Suprapubic skin (tissue), 4 donors: ENCODE measurements at regions not wholly inside any gene's neighbourhood (a gene's known extent, or its start where the extent isn't known, plus 50 kb on each side); places are given as distances from the start of the nearest gene placed in this dataset.

Experiments
- DNase-seq, 2 donors: peaks; one replicate each; pipeline ENCODE4 v3.0.0-alpha.2; 2019; ENCODE audit warnings: low spot score in 2 of 2
- H3K27ac ChIP-seq: fragments of 200-600 bp; sonication (generic); one replicate; pipeline ENCODE4 v1.5.1; 2019
- H3K27me3 ChIP-seq: fragments of 200-600 bp; sonication (generic); one replicate; pipeline ENCODE4 v1.5.1; 2019
- H3K36me3 ChIP-seq: fragments of 200-600 bp; sonication (generic); one replicate; pipeline ENCODE4 v1.5.1; 2019
- H3K4me1 ChIP-seq: fragments of 200-600 bp; sonication (generic); one replicate; pipeline ENCODE4 v1.5.1; 2019
- H3K4me3 ChIP-seq: fragments of 200-600 bp; sonication (generic); one replicate; pipeline ENCODE4 v1.5.1; 2019; ENCODE audit warnings: mild to moderate bottlenecking
- H3K9me3 ChIP-seq: fragments of 200-600 bp; sonication (generic); one replicate; pipeline ENCODE4 v1.5.1; 2019
- EP300 ChIP-seq: sonication (generic); formaldehyde crosslinking; IDR thresholded peaks from one replicate; pipeline ENCODE4 v1.6.1; 2017; ENCODE audit warnings: antibody characterized with exemption
- POLR2A ChIP-seq, 2 donors: fragments of 450-650 bp; IDR thresholded peaks; one replicate each; pipeline ENCODE4 v1.6.1; 2017; ENCODE audit warnings: antibody characterized with exemption in 2 of 2, mild to moderate bottlenecking in 2 of 2, moderate library complexity in 2 of 2
- POLR2AphosphoS5 ChIP-seq, 3 donors: sonication (generic); formaldehyde crosslinking; IDR thresholded peaks; one replicate each; pipeline ENCODE4 v1.6.1; 2017; ENCODE audit warnings: antibody characterized with exemption in 3 of 3
- WGBS: methylation state at CpG from one replicate; pipeline ENCODE4 v1.1.5; 2018; 5-methylcytosine and 5-hydroxymethylcytosine counted together
- TF ChIP-seq, protein P1 (sequence below), 2 donors: fragments of 200-600 bp in 1 of 2; fragments of 450-650 bp in 1 of 2; sonication (generic) in 1 of 2; IDR thresholded peaks; one replicate each; pipeline ENCODE4 v1.5.1; 2016 to 2019; ENCODE audit warnings: antibody characterized with exemption in 2 of 2, mild to moderate bottlenecking in 1 of 2, moderate library complexity in 1 of 2

DNA sequence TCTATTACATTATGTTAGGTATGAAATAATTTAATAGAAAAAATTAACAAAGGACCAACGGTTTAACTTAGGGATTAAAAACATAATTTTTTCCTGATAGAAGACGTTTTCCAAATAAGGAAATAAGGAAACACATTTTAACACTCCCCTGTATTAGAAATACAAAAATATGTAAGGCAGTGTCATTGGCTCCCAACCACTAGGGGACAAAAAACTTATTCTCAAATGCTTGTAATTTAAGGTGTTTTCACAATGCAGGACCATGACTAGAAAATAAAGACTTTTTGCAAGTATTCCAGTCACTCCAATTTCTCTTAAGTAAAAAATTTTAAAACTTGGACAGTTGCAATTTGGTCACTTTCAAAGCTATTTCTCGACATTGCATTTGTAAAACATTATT is 98.8 kb upstream of the ODAD2 start:
- Histone ChIP-seq H3K27ac (no peak overlapping the region), H3K4me3 (no peak overlapping the region), H3K27me3 (no peaks in the 10 kb centered on the region), H3K36me3 (no peaks in the 10 kb centered on the region), H3K9me3 (no peaks in the 10 kb centered on the region), H3K4me1 (no peaks in the 10 kb centered on the region)
- 96% methylated on average over 3 of the region's 3 CpGs for WGBS
- TF ChIP-seq POLR2AphosphoS5 (IDR thresholded peaks at IDR 0.05) (no peak), POLR2A (IDR thresholded peaks at IDR 0.05) (no peak), EP300 (no peak)
- TF ChIP-seq, protein P1, sequence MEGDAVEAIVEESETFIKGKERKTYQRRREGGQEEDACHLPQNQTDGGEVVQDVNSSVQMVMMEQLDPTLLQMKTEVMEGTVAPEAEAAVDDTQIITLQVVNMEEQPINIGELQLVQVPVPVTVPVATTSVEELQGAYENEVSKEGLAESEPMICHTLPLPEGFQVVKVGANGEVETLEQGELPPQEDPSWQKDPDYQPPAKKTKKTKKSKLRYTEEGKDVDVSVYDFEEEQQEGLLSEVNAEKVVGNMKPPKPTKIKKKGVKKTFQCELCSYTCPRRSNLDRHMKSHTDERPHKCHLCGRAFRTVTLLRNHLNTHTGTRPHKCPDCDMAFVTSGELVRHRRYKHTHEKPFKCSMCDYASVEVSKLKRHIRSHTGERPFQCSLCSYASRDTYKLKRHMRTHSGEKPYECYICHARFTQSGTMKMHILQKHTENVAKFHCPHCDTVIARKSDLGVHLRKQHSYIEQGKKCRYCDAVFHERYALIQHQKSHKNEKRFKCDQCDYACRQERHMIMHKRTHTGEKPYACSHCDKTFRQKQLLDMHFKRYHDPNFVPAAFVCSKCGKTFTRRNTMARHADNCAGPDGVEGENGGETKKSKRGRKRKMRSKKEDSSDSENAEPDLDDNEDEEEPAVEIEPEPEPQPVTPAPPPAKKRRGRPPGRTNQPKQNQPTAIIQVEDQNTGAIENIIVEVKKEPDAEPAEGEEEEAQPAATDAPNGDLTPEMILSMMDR (IDR thresholded peaks at IDR 0.05) = no peak
- no peak for DNase-seq

DNA sequence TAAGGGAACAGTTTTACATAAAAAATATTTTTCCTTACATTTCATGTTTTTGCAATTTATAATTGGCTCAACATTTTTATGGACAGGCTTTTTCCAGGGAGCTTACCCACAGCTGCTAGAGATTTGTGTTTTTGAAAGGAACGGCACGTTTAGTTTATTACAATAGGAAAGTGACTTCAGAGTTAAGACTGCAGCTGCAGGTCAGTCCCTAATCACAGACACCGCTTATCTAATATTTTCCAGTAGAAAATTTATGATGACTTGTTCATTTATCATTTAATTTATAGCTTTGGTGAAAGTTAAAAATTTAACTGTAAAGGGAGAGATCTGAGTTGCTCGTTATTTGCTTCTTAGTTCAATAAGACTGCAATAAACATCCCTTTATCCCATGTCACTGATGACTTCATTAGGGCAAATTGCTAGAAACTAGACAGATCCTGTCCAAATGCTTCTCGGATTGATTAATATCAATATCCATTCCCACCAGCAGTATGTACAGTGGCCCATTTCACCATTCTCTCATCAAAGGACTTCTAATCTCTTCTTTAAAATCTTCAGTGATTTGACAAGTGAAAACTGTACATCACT is 97.0 kb upstream of the ODAD2 start:
- Histone ChIP-seq H3K27ac (no peak overlapping the region), H3K4me1 (no peaks in the 10 kb centered on the region), H3K36me3 (no peaks in the 10 kb centered on the region), H3K27me3 (no peaks in the 10 kb centered on the region), H3K9me3 (no peaks in the 10 kb centered on the region), H3K4me3 (no peak overlapping the region)
- 64% methylated on average over 5 of the region's 5 CpGs for WGBS
- TF ChIP-seq EP300 (no peak), POLR2A (IDR thresholded peaks at IDR 0.05) (no peak), POLR2AphosphoS5 (IDR thresholded peaks at IDR 0.05) (no peak)
- TF ChIP-seq, protein P1 (IDR thresholded peaks at IDR 0.05) = no peak
- no peak for DNase-seq

DNA sequence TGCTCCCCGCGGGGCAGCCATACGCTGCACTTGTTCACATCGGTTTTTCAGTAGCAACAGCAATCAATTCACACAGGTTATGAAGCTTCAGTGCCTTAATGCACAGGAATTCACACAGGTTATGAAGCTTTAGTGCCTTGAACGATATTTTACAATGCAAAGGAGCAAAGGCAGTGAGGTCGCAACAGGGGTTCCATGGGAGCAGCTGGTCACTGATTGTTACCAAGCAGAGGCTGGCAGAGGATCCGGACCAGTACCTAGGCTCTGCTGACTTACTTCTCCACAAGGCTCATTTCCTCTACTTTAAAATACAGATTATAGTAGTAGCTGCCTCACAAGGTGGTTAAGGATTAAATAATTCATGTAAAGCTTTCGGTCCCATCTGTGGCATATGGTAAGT is 95.2 kb upstream of the ODAD2 start:
- no peaks in the 10 kb centered on the region for H3K4me1 ChIP-seq
- H3K9me3 ChIP-seq = no peaks in the 10 kb centered on the region
- no peak overlapping the region for H3K27ac ChIP-seq
- H3K36me3 ChIP-seq = peaks cover 1% of the 10 kb centered on the region
- no peak for DNase-seq
- no peaks in the 10 kb centered on the region for H3K27me3 ChIP-seq
- H3K4me3 ChIP-seq = no peak overlapping the region
- WGBS = 88% methylated on average over 8 of the region's 8 CpGs
- TF ChIP-seq, protein P1 (IDR thresholded peaks at IDR 0.05) = no peak
- no peak for TF ChIP-seq POLR2AphosphoS5 (IDR thresholded peaks at IDR 0.05)
- no peak for TF ChIP-seq POLR2A (IDR thresholded peaks at IDR 0.05)

DNA sequence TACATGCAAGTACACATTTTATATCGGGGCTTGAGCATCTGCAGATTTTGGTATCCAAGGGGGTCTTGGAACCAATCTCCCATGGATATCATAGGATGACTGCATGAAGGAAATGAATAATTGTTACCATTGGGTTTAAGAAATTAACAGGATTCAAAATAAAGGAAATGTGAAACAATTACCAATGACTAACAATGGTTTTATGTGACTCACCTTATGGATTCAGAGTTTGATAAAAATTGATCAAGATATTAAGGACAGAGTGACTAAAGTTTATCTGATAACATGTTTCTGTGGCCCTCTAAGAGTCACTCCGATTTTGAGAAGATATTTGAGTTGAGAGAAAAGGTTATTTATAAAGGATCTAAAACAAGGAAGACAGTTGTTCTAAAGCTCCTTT is 93.0 kb upstream of the ODAD2 start:
- Histone ChIP-seq H3K9me3 (no peaks in the 10 kb centered on the region), H3K27ac (no peak overlapping the region), H3K36me3 (peaks cover 13% of the 10 kb centered on the region), H3K4me1 (no peaks in the 10 kb centered on the region), H3K27me3 (no peaks in the 10 kb centered on the region), H3K4me3 (no peak overlapping the region)
- TF ChIP-seq POLR2AphosphoS5 (IDR thresholded peaks at IDR 0.05) (no peak), EP300 (no peak), POLR2A (IDR thresholded peaks at IDR 0.05) (no peak)
- TF ChIP-seq, protein P1 (IDR thresholded peaks at IDR 0.05) = no peak
- DNase-seq = no peak
- 95% methylated on average over 2 of the region's 2 CpGs for WGBS

DNA sequence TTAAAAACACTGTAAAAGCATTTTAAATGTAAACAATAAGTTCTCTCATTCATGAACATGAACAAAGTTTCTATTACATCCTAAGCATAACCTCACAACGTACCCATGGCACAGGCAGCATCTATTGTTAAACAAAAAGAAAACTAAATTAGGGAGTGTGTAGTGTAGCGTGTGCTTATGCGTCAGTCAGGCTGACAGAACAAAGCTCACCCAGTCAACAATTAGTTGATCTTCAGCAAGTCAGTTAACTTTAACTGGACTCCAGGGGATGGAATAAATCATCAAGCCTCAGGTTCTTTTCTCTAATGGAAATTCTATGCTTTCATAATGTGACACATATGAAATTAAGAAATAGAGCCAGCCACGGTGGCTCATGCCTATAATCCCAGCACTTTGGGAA is 91.6 kb upstream of the ODAD2 start:
- TF ChIP-seq EP300 = no peak
- TF ChIP-seq, protein P1 (IDR thresholded peaks at IDR 0.05) = no peak
- TF ChIP-seq POLR2AphosphoS5 (IDR thresholded peaks at IDR 0.05) = no peak
- TF ChIP-seq POLR2A (IDR thresholded peaks at IDR 0.05) = no peak
- DNase-seq = no peak
- H3K36me3 ChIP-seq = peaks cover 18% of the 10 kb centered on the region
- no peaks in the 10 kb centered on the region for H3K27me3 ChIP-seq
- H3K27ac ChIP-seq = no peak overlapping the region
- no peaks in the 10 kb centered on the region for H3K9me3 ChIP-seq
- H3K4me3 ChIP-seq = no peak overlapping the region
- no peaks in the 10 kb centered on the region for H3K4me1 ChIP-seq
- 80% methylated on average over 4 of the region's 4 CpGs for WGBS
